Nephron (organoid): ENCODE measurements at regions not wholly inside any gene's neighbourhood (a gene's known extent, or its start where the extent isn't known, plus 50 kb on each side); places are given as distances from the start of the nearest gene placed in this dataset.
"Not testable (repeated sequence)": the region's sequence is repeated elsewhere in the genome, so short reads cannot be mapped to it uniquely, and the experiment has no call there.

ENCODE experiments used
- H3K27ac Mint-ChIP-seq, 3 experiments: 2 replicates each; pipeline ENCODE4 v1.8.0; 2020; ENCODE audit warnings: mixed read lengths in 3 of 3, mild to moderate bottlenecking in 2 of 3, moderate library complexity in 1 of 3
- H3K27me3 Mint-ChIP-seq: 2 replicates; pipeline ENCODE4 v1.8.0; 2021; ENCODE audit warnings: low read depth, mild to moderate bottlenecking, moderate library complexity, mixed read lengths
- H3K36me3 Mint-ChIP-seq: 2 replicates; pipeline ENCODE4 v1.8.0; 2020; ENCODE audit warnings: low read depth, mixed read lengths
- H3K4me1 Mint-ChIP-seq: 2 replicates; pipeline ENCODE4 v1.8.0; 2020; ENCODE audit warnings: mixed read lengths
- H3K4me3 Mint-ChIP-seq, 3 experiments: 2 replicates each; pipeline ENCODE4 v1.8.0; 2020; ENCODE audit warnings: mild to moderate bottlenecking in 3 of 3, mixed read lengths in 3 of 3, moderate library complexity in 2 of 3
- H3K9me3 Mint-ChIP-seq: 2 replicates; pipeline ENCODE4 v1.8.0; 2020; ENCODE audit warnings: mixed read lengths
- TF ChIP-seq, protein P1 (sequence below), 3 experiments: fragments of 200-600 bp; sonication (generic); IDR thresholded peaks; one replicate each; pipeline ENCODE4 v1.5.0; 2021; ENCODE audit warnings: antibody characterized with exemption in 3 of 3; ENCODE audit not compliant: unreplicated experiment in 3 of 3

DNA sequence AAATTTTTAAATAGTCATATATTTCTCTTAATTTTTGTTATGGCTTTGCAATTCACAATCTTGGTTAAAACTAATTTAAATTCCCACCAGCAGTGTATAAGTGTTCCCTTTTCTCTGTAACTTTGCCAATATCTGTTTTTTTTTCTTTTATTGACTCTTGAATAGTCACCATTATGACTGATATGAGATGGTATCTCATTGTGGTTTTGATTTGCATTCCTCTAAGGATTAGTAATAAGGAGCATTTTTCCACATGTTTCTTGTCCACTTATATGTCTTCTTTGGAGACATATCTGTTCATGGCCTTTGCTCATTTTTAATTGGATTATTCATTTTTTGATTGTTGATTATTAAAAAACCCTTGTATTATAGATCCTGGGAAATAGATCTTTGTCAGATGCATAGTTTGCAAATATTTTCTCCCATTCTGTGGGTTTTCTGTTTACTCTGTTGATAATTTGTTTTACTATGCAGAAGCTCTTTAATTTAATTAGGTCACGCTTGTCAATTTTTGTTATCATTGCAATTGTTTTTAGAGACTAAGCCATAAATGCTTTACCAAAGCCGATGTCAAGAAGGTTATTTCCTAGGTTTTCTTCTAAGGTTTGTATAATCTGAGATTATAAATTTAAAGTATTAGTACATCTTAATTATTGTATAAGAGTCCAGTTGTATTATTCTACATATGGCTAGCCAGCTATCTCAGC, 610.9 kb downstream of the CHSY3 start:
- Mint-ChIP-seq H3K9me3 (peaks cover 12% of the 10 kb centered on the region), H3K27ac (no peak overlapping the region), H3K4me3 (no peak overlapping the region), H3K4me1 (no peaks in the 10 kb centered on the region), H3K36me3 (no peaks in the 10 kb centered on the region), H3K27me3 (no peaks in the 10 kb centered on the region)
- TF ChIP-seq, protein P1, sequence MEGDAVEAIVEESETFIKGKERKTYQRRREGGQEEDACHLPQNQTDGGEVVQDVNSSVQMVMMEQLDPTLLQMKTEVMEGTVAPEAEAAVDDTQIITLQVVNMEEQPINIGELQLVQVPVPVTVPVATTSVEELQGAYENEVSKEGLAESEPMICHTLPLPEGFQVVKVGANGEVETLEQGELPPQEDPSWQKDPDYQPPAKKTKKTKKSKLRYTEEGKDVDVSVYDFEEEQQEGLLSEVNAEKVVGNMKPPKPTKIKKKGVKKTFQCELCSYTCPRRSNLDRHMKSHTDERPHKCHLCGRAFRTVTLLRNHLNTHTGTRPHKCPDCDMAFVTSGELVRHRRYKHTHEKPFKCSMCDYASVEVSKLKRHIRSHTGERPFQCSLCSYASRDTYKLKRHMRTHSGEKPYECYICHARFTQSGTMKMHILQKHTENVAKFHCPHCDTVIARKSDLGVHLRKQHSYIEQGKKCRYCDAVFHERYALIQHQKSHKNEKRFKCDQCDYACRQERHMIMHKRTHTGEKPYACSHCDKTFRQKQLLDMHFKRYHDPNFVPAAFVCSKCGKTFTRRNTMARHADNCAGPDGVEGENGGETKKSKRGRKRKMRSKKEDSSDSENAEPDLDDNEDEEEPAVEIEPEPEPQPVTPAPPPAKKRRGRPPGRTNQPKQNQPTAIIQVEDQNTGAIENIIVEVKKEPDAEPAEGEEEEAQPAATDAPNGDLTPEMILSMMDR (IDR thresholded peaks at IDR 0.05; ENCODE audit: unreplicated experiment in 3 of 3) = no peak

DNA sequence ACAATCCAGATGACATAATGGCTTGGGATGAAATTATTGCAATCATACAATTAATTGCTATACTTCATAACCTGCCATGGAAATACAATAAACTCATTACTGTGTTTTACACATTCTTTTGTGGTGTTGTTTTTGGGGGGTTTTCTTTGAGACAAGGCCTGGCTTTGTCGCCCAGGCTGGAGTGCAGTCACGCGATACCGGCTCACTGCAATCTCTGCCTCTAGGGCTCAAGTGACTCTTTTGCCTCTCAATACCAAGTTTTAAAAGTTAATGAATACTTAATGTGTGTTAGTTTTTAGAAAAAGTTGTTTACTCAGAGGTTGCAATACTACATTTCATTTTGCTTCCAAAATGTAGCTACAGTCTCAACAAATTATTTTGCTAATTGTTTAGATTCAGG, 598.4 kb downstream of the CHSY3 start:
- TF ChIP-seq, protein P1 (IDR thresholded peaks at IDR 0.05; ENCODE audit: unreplicated experiment in 3 of 3) = no peak
- Mint-ChIP-seq H3K27ac (peak overlapping the region in 1 of 3 experiments; percentile 77), H3K4me1 (peaks cover 6% of the 10 kb centered on the region), H3K36me3 (no peaks in the 10 kb centered on the region), H3K4me3 (no peak overlapping the region), H3K9me3 (peaks cover 2% of the 10 kb centered on the region), H3K27me3 (no peaks in the 10 kb centered on the region)

DNA sequence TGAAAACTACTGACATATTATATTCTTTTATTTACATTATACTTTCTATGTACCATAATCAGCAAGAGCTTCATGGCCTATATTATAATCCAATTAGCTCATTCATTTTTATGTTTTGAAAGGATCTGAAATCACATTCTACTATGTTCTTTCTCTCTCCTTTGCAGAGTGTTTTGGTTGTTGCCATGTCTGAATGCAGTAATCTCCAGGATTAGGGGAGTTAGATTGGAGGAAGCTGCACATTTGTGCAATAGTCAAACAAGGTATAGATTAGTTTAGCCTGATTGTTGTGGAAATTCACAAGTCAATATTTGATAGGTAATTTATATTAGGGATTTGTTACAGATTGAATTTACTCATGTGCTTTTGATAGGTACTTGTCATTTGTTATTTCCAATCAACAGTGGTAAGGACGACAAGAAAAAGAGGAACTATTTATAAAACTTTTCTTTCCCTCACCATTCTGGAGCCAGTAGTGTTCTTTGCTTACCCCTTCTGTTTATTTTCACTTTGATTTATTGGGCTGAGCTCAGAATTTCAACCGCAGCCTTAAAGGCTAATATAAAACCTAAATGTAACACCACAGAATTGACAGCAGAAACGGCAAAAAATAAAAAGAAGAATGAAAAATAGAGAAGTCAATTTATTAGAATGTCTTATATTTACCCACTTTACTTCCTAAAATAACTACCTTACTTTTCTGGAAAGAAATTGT, 597.0 kb downstream of the CHSY3 start:
- Mint-ChIP-seq H3K27ac (no peak overlapping the region), H3K36me3 (no peaks in the 10 kb centered on the region), H3K4me3 (no peak overlapping the region), H3K4me1 (peaks cover 6% of the 10 kb centered on the region), H3K9me3 (peaks cover 3% of the 10 kb centered on the region), H3K27me3 (no peaks in the 10 kb centered on the region)
- TF ChIP-seq, protein P1 (IDR thresholded peaks at IDR 0.05; ENCODE audit: unreplicated experiment in 3 of 3) = no peak

- not testable (repeated sequence) for H3K4me1 Mint-ChIP-seq, H3K27ac Mint-ChIP-seq, H3K36me3 Mint-ChIP-seq, H3K9me3 Mint-ChIP-seq, H3K27me3 Mint-ChIP-seq, H3K4me3 Mint-ChIP-seq
Observed at GRCh38 chr5:130500495-130500894, 596.2 kb downstream of the CHSY3 start.

DNA sequence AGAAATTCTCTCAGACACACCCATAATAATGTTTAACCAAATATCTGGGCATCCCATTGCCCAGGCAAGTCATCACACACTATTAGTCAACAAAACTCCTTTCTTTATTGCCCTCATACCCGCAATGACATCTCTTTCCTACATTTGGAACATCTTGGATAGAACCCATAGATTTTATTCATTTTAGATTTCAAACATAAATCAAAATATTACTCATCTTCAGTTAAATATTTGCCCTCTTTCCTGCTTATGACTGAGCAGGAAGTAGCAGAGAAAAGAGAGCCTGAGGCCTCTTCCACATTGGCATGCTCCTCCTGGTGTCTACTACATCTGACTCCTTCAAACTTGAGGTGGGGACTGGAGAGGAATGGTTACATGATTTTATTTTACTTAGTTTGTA, 592.0 kb downstream of the CHSY3 start:
- no peaks in the 10 kb centered on the region for H3K36me3 Mint-ChIP-seq
- H3K9me3 Mint-ChIP-seq = peaks cover 23% of the 10 kb centered on the region
- TF ChIP-seq, protein P1 (IDR thresholded peaks at IDR 0.05; ENCODE audit: unreplicated experiment in 3 of 3) = no peak
- H3K27me3 Mint-ChIP-seq = no peaks in the 10 kb centered on the region
- peaks cover 4% of the 10 kb centered on the region for H3K4me1 Mint-ChIP-seq
- no peak overlapping the region for H3K27ac Mint-ChIP-seq
- H3K4me3 Mint-ChIP-seq = no peak overlapping the region

GRCh38 chr5:130488252-130488651, 584.0 kb downstream of the CHSY3 start:
- peaks cover 5% of the 10 kb centered on the region for H3K9me3 Mint-ChIP-seq
- H3K27ac Mint-ChIP-seq = no peak overlapping the region
- H3K4me1 Mint-ChIP-seq = no peaks in the 10 kb centered on the region
- TF ChIP-seq, protein P1 (IDR thresholded peaks at IDR 0.05; ENCODE audit: unreplicated experiment in 3 of 3) = no peak
- H3K4me3 Mint-ChIP-seq = no peak overlapping the region
- no peaks in the 10 kb centered on the region for H3K27me3 Mint-ChIP-seq
- no peaks in the 10 kb centered on the region for H3K36me3 Mint-ChIP-seq
